ENCODE measurements at regions not wholly inside any gene's neighbourhood (a gene's known extent, or its start where the extent isn't known, plus 50 kb on each side); places are given as distances from the start of the nearest gene placed in this dataset.

- TF ChIP-seq CTCF (IDR thresholded peaks at IDR 0.05): no peak
- TF ChIP-seq POLR2A (IDR thresholded peaks at IDR 0.05): no peak
Measured at GRCh38 chr7:123346766-123347165, 147.0 kb upstream of the SLC13A1 start.
